T-helper 17 cell (primary cell): ENCODE measurements at regions not wholly inside any gene's neighbourhood (a gene's known extent, or its start where the extent isn't known, plus 50 kb on each side); places are given as distances from the start of the nearest gene placed in this dataset.

Experiments
- ATAC-seq: fragments of 150-1000 bp; cut with Tn5 transposase; 2 replicates; pipeline ENCODE4 v1.10.0; 2021; ENCODE audit warnings: mild to moderate bottlenecking, moderate library complexity
- DNase-seq, 3 donors: peaks; one replicate each; pipeline versions ENCODE4 v3.0.0 to v3.0.0-alpha.2; 2020 to 2021
- H3K9me3 ChIP-seq: one replicate; pipeline ENCODE4 v1.7.0; 2013; ENCODE audit warnings: low read length, mild to moderate bottlenecking; ENCODE audit not compliant: control insufficient read depth, poor library complexity, severe bottlenecking
- H3K27ac Mint-ChIP-seq: one replicate; pipeline ENCODE4 v1.8.0; 2022; ENCODE audit warnings: mild to moderate bottlenecking, moderate library complexity, mixed read lengths
- H3K27me3 Mint-ChIP-seq: one replicate; pipeline ENCODE4 v1.8.0; 2022; ENCODE audit warnings: mixed read lengths
- H3K36me3 Mint-ChIP-seq: one replicate; pipeline ENCODE4 v1.8.0; 2022; ENCODE audit warnings: low read depth, mixed read lengths
- H3K4me1 Mint-ChIP-seq: one replicate; pipeline ENCODE4 v1.8.0; 2022; ENCODE audit warnings: mild to moderate bottlenecking, mixed read lengths
- H3K4me3 Mint-ChIP-seq: one replicate; pipeline ENCODE4 v1.8.0; 2022; ENCODE audit warnings: mild to moderate bottlenecking, moderate library complexity, mixed read lengths

DNA sequence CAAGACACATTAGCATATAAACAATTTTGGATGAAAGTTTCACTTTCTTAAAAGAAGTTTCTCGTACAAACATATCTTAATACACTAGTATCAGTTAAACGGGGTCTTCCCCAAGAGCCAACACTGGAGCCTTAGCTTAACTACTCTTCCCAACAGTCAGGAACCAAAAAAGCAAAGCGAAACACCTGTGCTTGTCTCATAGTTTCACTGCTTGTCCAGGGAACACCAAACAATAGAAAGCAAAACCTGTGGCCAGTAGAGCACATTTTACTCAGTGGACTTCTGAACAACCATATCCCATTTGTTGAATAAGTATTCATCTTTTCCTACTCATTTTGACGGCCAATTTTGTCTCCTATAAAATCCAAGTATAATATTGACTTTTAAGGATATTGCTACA lies 391.4 kb downstream of the ELAVL2 start:
- H3K27ac Mint-ChIP-seq, result no peak overlapping the region
- H3K4me3 Mint-ChIP-seq, result no peak overlapping the region
- DNase-seq, result no peak
- no peaks in the 10 kb centered on the region for H3K27me3 Mint-ChIP-seq
- H3K36me3 Mint-ChIP-seq, result no peaks in the 10 kb centered on the region
- no peaks in the 10 kb centered on the region for H3K9me3 ChIP-seq
- no peak for ATAC-seq
- no peaks in the 10 kb centered on the region for H3K4me1 Mint-ChIP-seq

DNA sequence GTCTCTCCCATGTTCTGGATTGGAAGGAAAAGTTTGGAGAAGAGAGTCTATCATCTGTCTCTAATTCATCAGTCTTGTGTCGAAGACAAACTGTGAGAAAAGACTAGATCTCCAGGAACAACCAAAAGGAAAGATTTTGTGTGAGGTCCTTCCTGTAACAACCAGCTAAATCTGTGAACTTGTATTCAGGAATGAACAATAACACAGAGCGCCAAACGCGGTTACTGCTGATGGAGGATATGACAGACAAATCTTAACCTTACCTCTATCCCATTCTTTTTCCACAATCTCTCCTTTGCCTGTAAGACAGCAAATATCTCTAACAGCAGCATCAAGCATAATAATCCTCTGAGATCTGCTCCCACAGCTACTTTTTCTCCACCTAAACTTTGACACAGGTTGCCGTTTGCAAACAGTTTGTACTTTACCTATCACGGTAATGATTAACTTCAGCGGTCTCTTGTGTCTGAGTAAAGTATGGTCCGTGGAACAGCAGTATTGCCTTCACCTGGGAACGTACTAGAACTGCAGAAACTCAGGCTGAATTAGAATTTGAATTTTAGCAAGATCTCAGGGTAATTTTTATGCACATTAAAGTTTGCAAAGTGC lies 387.6 kb downstream of the ELAVL2 start:
- no peak overlapping the region for H3K27ac Mint-ChIP-seq
- ATAC-seq, result no peak
- H3K36me3 Mint-ChIP-seq, result no peaks in the 10 kb centered on the region
- no peak overlapping the region for H3K4me3 Mint-ChIP-seq
- H3K9me3 ChIP-seq, result no peaks in the 10 kb centered on the region
- no peaks in the 10 kb centered on the region for H3K4me1 Mint-ChIP-seq
- no peaks in the 10 kb centered on the region for H3K27me3 Mint-ChIP-seq
- no peak for DNase-seq

DNA sequence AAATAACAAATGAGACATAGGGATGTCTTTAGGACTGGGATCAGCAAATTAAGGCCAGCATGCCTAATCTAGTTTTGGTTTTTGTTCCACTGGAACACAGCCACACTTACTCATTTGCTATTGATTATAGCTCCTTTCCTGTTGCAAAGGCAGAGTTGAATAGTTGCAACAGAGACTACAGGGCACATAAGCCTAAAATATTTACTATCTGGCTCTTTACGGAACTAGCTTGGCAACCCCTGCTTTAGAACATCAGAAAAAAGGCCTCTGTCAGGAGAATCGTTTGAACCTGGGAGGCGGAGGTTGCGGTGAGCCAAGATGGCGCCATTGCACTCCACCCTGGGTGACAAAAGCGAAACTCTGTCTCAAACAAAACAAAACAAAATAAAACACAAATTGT lies 384.8 kb downstream of the ELAVL2 start:
- no peaks in the 10 kb centered on the region for H3K9me3 ChIP-seq
- no peaks in the 10 kb centered on the region for H3K4me1 Mint-ChIP-seq
- H3K27ac Mint-ChIP-seq, result no peak overlapping the region
- H3K36me3 Mint-ChIP-seq, result no peaks in the 10 kb centered on the region
- ATAC-seq, result no peak
- H3K27me3 Mint-ChIP-seq, result no peaks in the 10 kb centered on the region
- DNase-seq, result no peak
- no peak overlapping the region for H3K4me3 Mint-ChIP-seq

DNA sequence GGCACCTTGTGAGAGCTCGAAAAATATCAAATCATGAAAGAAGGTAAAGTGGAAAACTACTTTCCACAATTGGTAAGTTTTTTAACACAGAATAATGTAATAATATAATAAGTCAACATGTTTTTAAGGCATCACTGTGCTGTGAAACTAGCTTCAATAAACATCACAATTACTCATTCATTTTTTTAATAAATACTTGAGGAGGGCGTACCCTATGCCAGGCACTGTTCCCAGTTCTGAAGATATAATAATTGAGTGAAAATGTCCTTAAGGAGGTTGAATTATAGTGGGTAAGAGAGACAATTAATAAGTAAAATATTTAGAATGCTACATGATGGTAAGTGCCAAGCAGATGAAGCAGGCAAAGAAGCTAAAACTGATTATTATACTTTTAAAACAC lies 381.4 kb downstream of the ELAVL2 start:
- H3K9me3 ChIP-seq, result no peaks in the 10 kb centered on the region
- Mint-ChIP-seq H3K36me3 (no peaks in the 10 kb centered on the region), H3K4me1 (no peaks in the 10 kb centered on the region), H3K27me3 (no peaks in the 10 kb centered on the region), H3K27ac (no peak overlapping the region), H3K4me3 (no peak overlapping the region)
- DNase-seq (no peak), ATAC-seq (no peak)

DNA sequence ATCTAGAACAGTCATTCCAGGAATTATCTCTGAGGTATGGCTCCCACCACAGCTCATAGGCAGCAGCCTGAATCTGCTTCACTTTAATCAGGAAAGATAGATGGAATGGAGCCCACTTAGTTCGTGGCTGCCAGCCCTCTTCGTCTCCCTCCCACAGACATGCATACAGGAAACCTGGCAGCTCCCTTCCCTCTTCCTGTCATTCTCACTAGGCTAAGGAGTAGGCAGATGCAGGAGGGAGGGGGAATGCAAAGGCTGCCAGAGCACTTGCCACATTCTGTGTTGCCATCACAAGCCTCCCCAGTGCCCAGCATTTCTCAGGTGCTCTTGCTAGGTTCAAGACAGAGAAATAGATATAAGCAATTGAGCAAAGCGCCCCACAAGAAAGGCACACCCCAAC lies 378.9 kb downstream of the ELAVL2 start:
- no peak overlapping the region for H3K27ac Mint-ChIP-seq
- no peaks in the 10 kb centered on the region for H3K4me1 Mint-ChIP-seq
- H3K9me3 ChIP-seq, result no peaks in the 10 kb centered on the region
- ATAC-seq (no peak), DNase-seq (no peak)
- no peaks in the 10 kb centered on the region for H3K36me3 Mint-ChIP-seq
- H3K27me3 Mint-ChIP-seq, result no peaks in the 10 kb centered on the region
- no peak overlapping the region for H3K4me3 Mint-ChIP-seq

DNA sequence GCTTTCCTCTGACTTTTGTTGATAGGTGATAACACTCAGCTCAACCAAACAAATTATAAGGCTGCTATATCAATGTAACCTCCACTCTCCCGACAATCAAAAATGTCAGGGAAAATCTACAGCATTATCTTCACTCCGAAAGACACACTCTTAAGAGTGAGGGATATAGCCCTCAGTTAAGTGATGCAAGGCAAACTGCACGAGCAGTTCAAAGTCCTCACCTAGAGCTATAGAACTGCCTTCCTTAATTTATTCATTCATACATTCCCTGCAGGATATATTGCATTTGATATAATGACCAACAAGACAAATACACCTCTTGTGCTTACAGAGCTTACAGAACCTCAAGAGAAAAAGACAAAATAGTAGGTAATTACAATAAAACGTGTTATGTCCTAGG lies 378.1 kb downstream of the ELAVL2 start:
- ATAC-seq, result no peak

DNA sequence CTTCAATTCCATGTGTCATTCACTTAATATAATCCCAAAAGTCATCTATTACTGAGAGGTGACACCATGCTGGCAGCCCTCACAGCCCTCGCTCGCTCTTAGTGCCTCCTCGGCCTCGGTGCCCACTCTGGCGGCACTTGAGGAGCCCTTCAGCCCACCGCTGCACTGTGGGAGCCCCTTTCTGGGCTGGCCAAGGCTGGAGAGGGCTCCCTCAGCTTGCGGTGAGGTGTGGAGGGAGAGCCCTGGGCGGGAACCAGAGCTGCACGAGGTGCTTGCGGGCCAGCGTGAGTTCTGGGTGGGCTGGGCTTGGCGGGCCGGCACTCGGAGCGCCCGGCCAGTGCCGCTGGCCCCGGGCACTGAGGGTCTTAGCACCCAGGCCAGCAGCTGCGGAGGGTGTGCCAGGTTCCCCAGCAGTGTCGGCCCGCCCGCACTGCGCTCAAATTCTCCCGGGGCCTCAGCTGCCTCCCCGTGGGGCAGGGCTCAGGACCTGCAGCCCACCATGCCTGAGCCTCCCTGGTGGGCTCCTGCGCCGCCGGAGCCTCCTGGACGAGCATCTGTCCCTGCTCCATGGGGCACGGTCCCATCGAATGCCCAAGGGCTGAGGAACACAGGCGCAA lies 374.1 kb downstream of the ELAVL2 start:
- no peak for ATAC-seq
- Mint-ChIP-seq H3K27me3 (no peaks in the 10 kb centered on the region), H3K4me3 (no peak overlapping the region), H3K36me3 (no peaks in the 10 kb centered on the region), H3K4me1 (no peaks in the 10 kb centered on the region), H3K27ac (no peak overlapping the region)
- H3K9me3 ChIP-seq, result no peaks in the 10 kb centered on the region
- no peak for DNase-seq

More for the DNA sequence above, 378.1 kb downstream of the ELAVL2 start:
- Mint-ChIP-seq H3K27me3 (no peaks in the 10 kb centered on the region), H3K4me3 (no peak overlapping the region), H3K27ac (no peak overlapping the region), H3K36me3 (no peaks in the 10 kb centered on the region), H3K4me1 (no peaks in the 10 kb centered on the region)
- no peaks in the 10 kb centered on the region for H3K9me3 ChIP-seq
- DNase-seq, result no peak

DNA sequence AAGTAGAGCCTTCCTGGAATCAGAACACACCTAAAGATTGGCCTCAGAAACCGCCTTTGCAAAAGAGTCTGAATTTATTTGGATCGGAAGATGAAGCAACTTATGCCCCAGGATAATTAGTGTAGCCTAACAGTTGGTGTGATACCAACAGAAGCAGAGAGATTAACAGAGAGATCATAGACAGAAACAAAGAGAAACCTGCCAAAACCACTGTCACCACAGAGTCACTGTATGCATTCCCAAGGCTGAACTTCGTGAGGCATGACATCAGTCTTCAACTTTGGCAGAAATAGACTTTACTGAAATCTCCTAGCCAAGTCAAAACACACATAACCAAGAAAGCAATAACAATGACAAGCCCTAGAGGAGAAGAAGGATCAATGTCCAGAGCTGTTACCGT lies 361.8 kb downstream of the ELAVL2 start:
- DNase-seq (no peak), ATAC-seq (no peak)
- no peaks in the 10 kb centered on the region for H3K9me3 ChIP-seq
- H3K27me3 Mint-ChIP-seq, result no peaks in the 10 kb centered on the region
- no peak overlapping the region for H3K4me3 Mint-ChIP-seq
- H3K36me3 Mint-ChIP-seq, result no peaks in the 10 kb centered on the region
- H3K27ac Mint-ChIP-seq, result no peak overlapping the region
- no peaks in the 10 kb centered on the region for H3K4me1 Mint-ChIP-seq

DNA sequence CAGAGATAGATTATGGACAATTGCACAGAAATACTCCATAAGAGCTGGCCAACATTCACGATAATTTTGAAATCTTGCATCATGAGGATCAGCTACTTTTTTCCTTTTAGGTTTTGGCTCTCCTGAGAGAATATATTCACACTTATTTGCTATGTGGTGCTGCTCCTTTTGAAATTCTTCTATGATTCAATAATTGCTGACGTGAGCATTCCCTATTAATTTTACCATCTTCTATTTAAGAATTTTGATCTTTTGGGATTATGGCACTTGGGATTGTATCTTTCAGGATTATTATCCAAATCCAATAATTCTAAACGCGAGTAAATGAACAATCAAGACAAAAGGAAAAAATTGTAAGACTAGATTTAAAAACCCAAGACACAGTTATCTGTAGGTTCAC lies 358.8 kb downstream of the ELAVL2 start:
- ATAC-seq (no peak), DNase-seq (no peak)
- H3K9me3 ChIP-seq, result no peaks in the 10 kb centered on the region
- no peaks in the 10 kb centered on the region for H3K36me3 Mint-ChIP-seq
- no peak overlapping the region for H3K27ac Mint-ChIP-seq
- no peaks in the 10 kb centered on the region for H3K27me3 Mint-ChIP-seq
- H3K4me1 Mint-ChIP-seq, result no peaks in the 10 kb centered on the region
- H3K4me3 Mint-ChIP-seq, result no peak overlapping the region

DNA sequence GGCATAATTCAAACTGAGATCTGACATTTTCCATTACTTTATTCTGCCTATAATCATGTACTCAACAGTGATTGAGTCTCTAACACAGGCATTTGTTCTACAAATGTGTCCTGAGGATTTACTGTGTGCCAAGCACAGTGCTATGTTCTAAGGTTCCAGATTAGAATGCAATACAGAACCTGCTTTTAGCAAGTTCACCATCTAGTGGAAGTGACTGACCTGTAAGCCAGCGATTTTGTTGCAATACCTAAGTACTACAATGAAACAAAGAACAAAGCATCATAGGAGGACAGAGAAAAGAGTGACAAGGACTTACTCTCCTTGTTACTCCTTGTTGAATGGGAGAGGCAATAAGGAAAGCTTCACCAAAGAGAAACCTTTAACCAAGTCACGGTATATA lies 348.1 kb downstream of the ELAVL2 start:
- no peak for DNase-seq
- H3K36me3 Mint-ChIP-seq, result no peaks in the 10 kb centered on the region
- H3K4me3 Mint-ChIP-seq, result no peak overlapping the region
- H3K27me3 Mint-ChIP-seq, result no peaks in the 10 kb centered on the region
- no peak overlapping the region for H3K27ac Mint-ChIP-seq
- H3K9me3 ChIP-seq, result no peaks in the 10 kb centered on the region
- H3K4me1 Mint-ChIP-seq, result no peaks in the 10 kb centered on the region
- no peak for ATAC-seq

DNA sequence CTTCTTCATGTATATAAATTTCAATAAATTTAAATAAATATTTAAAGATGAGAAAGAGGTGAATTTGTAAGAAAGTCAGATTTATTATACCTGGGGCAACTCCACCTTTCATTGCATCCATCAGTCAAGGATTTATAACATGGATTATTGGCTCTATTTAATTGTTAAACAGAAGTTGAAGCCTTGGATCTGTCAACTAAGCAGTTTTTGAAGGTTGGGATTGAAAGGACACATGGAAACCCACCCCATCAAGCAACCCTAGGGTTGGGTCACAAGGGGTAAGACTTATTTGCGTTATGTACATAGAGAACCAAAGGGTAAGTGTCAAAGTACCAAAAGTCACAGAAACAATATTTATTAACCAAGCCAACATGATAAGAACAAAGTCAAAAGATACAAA lies 342.5 kb downstream of the ELAVL2 start:
- H3K36me3 Mint-ChIP-seq, result no peaks in the 10 kb centered on the region
- H3K4me1 Mint-ChIP-seq, result no peaks in the 10 kb centered on the region
- DNase-seq, result no peak
- no peaks in the 10 kb centered on the region for H3K27me3 Mint-ChIP-seq
- H3K9me3 ChIP-seq, result no peaks in the 10 kb centered on the region
- H3K27ac Mint-ChIP-seq, result no peak overlapping the region
- H3K4me3 Mint-ChIP-seq, result no peak overlapping the region
- no peak for ATAC-seq

DNA sequence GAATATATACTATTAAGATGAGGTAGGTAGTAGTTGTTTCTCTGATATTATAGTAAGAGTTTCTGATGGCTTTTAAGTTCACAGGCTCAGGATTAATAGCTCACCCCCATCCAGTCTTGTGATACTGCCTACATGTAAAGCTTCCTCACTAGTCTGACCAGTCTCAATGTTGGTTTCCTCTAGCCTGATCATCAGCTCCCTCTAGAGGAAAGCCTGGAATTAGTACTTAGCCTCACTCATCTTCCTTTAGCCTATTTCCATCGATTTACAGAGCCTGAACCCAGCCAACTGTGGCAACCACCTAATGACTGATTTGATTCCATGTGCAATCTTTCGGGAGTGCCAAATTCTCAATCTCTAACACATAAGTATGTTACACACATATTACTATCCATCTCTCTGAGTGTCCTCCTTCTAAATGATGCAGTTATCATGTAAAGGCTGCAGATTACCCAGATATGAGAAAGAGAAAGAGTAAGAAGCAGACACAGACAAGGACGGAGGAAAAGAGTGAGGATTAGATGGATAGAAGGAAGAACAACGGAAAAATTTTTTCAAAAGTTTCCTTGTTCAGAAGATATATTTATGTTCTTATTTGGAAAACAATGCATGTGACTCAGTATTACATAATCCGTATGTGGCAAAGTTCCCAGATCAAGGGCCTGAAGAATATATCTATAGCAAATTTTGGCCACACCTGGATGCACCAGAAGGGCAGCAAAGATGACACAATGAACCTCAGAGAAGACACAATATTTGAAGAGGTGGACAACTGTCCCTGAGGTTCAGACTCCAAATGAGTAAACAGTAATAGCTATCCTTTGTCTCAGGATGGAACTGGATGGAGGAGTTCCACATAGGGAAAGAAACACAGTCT lies 333.7 kb downstream of the ELAVL2 start:
- Mint-ChIP-seq H3K4me3 (no peak overlapping the region), H3K27me3 (no peaks in the 10 kb centered on the region), H3K4me1 (no peaks in the 10 kb centered on the region), H3K27ac (no peak overlapping the region), H3K36me3 (no peaks in the 10 kb centered on the region)
- DNase-seq, result no peak
- no peaks in the 10 kb centered on the region for H3K9me3 ChIP-seq
- no peak for ATAC-seq

DNA sequence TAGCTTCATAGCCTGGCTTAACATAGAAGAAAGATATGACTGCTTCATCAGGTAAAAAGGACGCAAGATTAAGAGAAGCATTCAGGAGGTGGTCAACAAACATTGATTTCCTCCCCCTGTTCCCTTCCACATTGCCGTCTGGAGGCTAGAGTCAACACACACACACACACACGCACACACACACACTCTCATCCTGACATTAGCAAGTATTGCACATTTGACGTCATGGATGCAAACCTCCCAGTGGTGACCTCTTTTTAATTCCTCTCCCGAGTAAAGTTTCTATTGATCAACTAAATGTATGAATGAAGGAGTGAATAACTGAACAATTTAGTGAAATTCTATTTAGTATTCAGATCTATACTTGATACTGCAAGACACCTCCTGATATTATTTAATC lies 332.8 kb downstream of the ELAVL2 start:
- H3K9me3 ChIP-seq, result no peaks in the 10 kb centered on the region
- Mint-ChIP-seq H3K4me1 (no peaks in the 10 kb centered on the region), H3K27ac (no peak overlapping the region), H3K27me3 (no peaks in the 10 kb centered on the region), H3K4me3 (no peak overlapping the region), H3K36me3 (no peaks in the 10 kb centered on the region)
- ATAC-seq, result no peak
- no peak for DNase-seq
